HG03097 (cell line): ENCODE measurements at regions not wholly inside any gene's neighbourhood (a gene's known extent, or its start where the extent isn't known, plus 50 kb on each side); places are given as distances from the start of the nearest gene placed in this dataset.
"Not testable (repeated sequence)": the region's sequence is repeated elsewhere in the genome, so short reads cannot be mapped to it uniquely, and the experiment has no call there.

Experiments
- ATAC-seq: cut with Tn5 transposase; IDR thresholded peaks from one replicate; pipeline ENCODE4 v1.9.1; 2021; ENCODE audit not compliant: unreplicated experiment, low FRiP score

DNA sequence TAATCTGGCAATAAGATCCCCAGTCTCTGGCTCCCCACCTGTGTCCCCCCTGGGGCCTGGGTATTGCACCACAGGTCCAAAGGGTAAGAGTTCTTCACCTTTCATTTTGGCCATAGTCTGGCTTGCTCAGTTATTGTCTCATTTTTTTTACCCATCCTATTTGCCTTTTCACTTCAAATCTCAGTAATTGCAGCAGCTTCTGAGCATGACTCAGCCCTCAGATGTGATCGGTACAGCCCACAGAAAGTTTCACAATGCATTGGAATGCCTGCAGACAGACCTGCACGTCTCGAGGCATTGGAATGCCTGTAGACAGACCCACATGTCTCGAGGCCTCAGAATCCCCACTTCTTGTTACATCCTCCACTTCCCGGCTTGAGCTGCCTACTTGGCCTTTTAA is 173.6 kb downstream of the NUFIP1 start:
- ATAC-seq, result no peak

DNA sequence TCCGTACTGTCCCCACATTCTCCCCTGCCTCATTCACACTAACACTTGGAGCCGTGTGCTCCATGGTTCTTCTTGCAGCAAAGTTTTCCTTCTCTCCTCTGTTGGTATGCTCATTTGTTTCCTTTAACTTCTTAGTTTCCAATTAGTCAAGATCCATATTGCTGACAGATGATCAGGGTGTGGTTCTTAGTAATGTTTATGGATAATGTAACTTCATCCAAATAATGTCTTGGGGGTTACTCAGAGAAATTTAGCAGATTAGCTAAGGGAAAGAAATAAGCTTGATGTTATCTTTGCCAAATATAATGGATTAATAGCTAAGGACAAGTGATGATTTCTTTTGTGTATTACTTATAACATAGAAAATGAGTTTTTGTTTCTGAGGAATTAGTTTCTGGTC is 174.4 kb downstream of the NUFIP1 start:
- ATAC-seq, result no peak

DNA sequence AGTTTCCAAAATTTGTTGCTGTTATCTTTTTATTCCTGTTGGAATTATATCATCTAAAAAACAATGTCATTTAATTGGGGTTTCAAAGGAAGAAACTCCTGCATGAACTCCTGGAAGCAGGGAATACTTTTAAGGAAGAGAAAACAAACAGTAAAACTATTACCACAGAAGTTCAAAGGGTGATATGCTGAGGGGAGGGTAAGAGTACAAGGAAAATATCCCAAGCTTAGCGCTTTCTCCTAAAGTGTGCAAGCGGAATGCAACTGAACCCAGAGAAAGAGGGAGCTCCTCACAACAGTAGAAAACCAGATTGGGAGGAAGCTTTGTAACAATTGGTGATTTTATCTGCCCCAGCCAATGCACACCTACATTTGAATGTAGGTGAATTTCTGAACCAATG is 175.1 kb downstream of the NUFIP1 start:
- ATAC-seq, result no peak

DNA sequence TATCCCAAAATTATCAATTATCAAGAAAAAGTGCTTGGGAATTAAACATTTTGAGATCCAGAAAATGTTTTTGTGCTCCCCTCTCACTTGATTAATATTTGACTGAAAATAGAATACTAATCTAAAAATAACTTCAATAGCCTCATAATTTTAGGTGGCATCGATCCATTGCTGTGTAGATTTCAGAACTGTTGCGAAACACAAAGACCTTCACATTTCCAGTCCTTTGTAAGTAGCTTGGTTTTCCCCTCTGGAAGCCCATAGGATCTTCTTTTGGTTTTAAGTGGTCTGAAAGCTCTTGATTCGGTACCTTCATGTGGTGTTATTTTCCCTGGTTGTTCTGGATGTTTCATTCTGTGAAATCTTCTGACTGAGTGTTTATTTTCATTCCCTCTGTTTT is 176.5 kb downstream of the NUFIP1 start:
- no peak for ATAC-seq

DNA sequence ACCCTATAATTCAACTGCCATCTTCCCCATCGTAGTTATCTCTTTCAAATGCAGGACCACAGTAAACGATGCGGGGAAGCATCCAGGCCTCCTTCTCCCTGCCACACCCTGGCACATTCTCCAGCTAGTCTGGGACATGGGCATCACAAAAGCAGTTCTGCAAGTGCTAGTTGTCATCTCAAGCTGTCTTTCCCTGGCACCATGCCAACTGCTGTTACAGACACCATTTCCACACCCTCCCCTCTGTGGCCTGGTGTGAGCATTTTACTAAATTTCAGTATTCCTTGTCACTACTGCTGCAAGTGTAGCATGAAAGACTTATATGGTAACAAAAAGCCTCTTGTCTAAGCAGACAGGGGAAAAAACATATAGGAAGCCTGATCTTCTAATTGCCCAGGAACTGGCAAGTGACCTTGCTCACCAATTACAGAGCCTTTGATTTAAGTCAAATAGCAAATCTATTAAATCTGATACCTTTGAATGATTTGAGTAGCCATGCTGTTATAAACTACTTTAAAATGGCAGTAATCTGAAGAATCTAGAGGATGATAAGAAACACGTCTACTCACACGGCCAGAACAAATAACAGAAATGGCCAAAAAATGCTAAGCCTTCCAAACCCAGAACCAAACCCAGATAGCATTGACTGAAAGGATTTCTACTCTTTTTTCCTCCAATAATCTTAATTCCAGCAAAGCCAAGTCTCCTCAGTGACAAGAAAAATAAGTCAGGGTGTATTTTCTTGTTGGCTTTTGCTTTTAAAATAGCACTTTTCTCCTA is 179.0 kb downstream of the NUFIP1 start:
- ATAC-seq, result no peak

DNA sequence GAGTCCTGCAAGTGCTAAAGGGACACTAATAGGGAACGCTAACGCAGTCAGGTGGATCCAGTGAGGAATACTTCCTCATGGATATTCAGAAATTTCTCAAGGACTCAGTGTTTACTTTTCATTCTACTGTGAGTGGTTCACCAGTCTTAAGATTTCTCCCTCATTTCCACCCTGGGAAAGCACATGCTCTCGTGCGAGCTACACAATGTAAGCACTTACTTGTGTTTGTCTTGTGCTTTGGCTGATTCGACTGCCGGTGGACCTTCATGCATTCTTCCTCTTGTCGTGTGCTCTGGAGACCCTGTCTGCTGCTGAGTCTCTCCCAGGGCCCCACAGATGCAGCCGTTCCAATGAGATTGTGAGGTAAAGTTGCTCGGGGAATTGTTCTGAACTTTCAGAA is 180.1 kb downstream of the NUFIP1 start:
- no peak for ATAC-seq

DNA sequence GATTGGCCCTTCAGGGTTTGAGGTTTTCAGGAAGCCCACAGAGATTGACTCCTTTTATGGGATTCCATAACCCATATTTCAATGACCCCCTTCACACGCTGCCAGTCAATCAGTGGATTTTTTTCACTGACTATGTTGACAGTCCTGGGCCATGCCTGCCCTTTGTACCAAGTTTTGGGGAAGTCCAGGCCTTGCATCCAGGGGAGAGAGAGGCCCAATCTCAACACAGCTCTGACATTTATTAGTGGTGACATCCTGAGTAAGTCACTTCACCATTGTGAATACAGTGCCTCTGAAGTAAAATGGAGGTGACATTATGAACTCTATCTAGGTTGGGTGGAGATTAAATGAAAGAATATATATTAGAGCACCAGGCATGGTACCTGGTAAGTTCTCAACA is 181.1 kb downstream of the NUFIP1 start:
- ATAC-seq, result no peak

DNA sequence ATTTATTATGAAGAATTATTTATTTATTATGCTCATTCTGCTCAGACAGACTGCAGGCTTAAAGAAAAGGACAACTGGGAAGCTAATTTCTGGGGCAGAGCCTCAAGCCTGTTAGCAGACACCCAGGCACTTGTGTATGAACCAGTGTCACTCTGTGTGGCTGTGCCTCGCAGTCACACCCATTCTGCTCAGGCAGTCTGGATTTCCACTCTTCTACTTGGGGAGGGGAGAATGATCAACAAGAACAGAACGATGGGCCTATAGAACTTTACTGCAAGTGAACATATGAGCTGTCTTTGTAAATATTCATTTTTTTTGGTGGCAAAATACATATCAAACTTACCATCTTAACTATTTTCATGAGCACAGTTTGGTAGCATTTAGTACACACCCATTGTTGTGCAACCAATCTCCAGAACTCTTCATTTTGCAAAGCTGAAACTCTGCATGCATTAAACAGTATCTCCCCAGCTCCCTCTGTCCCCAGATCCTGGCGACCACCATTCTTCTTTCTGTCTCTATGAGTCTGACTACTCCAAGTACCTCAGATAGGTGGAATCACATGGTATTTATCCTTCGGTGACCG is 181.7 kb downstream of the NUFIP1 start:
- no peak for ATAC-seq

DNA sequence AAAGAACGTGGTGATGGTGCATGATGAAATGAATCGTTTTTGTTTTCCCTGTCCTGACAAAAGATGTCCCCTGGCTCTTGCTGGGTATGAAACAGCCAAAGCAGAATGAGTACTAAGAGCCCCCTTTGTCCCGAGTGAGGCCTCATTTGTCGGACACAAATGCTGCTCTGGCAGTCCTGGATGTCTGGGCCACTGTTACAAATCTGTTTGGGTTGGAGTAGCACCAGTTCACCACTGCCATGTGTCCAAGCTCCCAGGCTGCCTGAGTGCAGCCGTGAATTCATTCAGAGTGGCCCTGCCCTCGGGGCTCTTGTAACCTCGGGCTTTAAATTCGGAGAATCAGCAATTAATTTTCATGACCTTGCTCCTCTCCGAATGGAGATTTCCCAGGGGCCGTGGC is 182.4 kb downstream of the NUFIP1 start:
- no peak for ATAC-seq

DNA sequence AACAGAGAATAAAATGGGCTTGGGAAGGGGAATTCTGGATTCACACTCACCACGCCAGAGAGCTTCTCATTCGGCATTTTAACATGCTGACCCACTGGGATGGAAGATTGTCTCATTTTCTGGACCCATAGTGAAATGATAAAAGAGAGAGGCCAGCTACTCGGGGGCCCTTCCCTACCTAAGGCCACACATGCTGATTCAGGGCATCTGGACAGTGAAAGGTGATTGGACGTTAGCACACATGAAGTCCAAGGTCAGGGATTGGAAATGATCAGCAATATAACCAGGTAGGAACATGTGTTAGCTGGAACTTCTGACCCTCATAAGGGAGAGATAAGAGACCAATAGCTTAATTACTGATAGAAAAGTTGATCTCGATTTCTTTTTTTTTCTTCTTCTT is 183.7 kb downstream of the NUFIP1 start:
- ATAC-seq, result no peak

DNA sequence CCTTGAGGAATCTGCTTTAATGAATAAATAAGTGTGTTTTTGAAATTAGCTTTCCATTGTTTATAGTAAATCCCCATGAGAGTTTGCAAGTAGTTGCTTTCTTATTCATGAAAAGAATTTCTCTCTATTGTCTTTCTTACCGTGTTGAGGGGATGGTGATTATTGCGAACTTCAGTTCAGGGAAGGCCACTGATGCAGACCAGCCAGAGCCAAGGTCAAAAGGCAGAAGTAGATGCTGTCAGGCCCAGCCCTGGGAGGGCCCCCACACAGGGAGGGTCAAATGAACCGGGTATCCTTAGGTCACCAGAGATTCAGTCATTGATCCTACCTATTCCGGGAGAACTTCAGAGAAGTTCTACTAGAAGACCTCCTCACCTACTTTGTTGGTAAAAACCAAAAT is 185.9 kb downstream of the NUFIP1 start:
- no peak for ATAC-seq

DNA sequence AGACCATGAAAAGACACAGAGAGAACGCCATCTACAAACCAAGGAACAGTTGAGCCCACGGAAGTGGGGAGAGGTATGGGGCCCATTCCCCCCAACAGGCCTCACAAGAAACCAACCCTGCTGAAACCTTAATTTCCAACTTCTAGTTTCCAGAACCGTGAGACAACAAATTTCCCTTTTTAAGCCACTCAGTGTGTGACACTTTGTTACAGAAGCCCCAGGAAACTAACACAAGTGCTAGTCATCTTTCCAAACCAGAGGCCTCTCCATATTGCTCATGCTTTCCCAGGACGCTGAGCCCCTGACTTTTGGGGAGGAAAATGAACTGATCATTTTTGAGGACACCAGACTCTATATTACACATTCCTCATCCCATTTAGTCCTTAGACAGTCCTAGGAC is 186.8 kb downstream of the NUFIP1 start:
- no peak for ATAC-seq

DNA sequence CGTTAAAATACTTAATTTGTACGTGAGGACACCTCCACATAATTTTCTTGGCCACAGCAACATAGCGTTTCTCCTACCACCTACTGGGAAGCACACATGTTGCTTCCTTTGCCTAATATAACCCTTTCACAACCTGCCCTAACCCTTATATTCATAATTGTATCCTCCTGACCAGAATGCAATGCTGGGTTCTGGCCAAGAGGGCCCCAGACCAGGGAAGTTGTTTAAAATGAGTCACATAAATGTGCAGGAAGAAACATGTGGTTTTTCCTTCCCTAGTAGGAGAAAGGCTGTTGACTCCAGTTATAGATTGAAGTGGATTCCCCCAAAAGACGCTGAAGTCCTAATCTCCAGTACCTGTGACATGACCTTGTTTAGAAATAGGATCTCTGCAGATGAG is 187.3 kb downstream of the NUFIP1 start:
- ATAC-seq, result no peak

DNA sequence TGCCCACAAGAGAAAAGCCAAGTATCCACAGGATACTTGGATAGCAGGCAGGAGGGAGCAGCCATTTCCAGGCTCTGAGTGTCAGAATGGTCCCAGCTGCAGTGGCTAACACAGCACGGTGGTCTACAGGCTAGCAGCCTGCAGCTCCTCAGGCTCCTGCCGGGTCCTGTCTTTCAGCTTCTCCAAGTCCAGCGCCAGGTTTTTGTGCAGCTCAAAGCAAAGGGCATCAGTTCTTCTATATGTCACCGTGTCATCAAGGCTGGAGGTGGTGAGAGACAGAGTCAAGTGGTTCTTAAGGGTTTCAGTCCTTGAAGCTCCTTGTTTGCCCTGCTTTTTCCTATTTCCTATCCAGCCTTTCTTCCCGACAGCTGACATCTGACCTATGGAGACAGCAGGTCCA is 188.6 kb downstream of the NUFIP1 start:
- ATAC-seq, result no peak

DNA sequence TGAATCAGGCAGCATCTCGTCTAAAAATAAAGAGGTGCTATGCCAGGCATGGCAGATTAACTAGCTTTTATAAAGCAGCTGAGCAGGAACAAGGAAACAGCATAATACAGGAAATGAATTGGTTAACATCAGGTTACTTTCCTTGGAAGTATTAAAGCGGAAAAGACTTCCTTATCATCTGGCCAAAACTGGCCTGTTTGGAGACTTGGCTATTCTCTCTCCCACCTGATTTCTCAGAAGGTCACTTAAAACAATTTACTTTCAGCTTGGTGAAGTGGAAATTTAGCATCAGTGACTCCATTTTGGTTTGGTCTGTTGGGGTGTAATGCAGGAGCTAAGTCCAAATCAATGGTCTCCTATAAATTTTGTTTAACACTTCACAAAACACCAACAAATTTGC is 191.6 kb downstream of the NUFIP1 start:
- no peak for ATAC-seq

DNA sequence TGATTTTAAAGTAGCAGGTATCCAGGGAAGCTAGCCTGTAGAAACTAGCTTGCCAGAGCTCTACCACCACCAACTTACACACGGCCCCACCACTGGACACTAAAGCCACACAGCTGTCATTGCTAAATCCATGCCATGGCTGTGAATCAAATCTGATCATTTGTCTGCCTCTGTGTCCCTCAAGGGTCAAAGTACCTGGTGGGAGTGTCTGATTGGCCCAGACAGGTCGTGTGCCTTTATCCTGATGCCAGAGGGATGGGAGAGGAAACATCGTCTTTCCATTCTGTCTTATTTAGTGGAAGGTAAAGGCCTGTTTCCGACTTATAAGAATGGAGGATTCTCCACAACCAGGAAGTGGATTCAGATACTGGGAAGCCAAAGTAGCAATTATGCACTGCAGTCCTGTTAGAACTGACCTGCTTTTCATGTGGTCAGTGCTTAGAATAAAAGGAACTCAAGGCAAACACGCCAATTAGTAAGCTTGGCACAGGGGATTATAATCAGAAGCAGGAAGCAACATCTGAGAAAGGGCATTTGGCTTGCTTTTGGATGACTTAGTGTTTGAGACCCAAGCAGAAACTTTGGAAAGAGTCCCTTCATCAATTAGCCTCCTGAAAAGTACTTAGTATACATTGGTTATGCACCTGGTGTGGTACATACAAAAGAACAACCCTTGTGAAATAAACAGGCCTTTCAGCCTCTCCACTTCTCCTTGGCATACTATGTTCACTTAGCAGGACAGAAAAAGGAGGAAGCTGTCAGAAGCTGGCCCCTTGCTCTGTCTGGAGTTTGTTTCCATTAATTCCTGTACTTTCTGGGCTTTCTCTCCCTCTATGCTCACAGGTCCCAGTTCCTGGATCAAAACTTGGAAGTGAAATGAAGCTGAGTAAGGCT is 192.4 kb downstream of the NUFIP1 start:
- no peak for ATAC-seq

DNA sequence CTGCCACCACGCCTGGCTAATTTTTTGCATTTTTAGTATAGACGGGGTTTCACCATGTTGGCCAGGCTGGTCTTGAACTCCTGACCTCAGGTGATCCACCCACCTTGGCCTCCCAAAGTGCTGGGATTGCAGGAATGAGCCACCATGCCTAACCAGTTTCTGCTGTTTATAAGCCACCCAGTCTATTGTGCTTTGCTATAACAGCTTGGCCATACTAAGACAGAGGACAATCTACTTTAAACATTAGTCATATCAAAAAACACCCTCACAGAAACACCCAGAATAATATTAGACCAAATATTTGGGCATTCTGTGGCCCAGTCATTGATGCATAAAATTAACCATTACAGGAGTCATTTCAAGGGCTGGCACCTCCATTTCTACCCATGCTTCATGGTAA is 193.2 kb downstream of the NUFIP1 start:
- ATAC-seq, result not testable (repeated sequence)

DNA sequence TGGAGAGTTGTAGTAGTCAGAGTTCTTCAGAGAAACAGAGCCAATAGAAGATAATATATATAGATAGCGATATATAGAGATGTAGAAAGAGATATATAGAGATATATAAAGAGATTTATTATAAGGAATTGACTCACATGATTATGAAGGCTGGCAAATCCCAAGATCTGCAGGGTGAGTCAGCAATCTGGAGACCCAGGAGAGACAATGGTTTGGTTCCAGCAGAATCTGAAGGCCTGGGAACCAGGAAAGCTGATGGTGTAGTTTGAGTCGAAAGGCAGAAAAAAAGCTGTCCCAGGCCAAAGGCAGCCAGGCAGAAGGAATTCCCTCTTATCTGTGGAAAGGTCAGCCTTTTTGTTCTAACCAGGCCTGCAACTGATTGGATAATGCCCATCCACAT is 194.1 kb downstream of the NUFIP1 start:
- ATAC-seq, result no peak

DNA sequence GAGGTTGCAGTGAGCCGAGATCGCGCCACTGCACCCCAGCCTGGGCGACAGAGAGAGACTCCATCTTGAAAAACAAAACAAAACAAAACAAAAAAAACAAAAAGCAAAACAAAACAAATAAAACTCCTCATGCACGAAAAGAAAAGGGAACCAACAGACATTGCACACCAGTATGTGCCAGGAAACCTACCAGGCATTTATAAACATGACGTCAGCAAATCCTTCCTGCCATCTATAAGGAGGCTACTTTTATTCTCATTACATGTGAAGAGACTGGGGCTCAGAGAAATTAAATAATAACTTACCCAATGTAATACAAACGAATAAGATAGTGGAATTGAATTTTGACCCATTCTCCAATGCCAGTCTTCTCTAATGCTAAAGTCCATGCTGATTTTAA is 197.2 kb downstream of the NUFIP1 start:
- ATAC-seq, result no peak

DNA sequence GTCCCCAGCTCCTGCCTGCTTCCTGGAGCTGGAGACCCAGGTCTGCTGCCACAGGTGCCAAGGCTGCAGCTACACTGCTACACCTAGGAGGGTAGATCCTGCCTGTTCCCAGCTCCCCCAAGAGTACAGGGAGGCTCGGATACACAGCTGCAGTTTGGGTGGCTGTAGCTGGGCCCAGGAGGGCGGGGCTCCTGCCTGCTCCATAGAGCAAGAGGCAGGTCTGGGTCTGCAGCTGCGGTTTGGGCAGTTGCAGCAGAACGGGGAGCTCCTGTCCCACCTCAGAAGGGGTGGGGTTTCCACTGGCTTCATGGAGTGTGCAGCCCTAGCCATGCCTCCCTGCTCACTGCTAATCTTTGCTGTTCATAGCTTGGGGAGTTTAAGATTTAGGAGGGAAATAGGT is 199.0 kb downstream of the NUFIP1 start:
- ATAC-seq, result no peak

DNA sequence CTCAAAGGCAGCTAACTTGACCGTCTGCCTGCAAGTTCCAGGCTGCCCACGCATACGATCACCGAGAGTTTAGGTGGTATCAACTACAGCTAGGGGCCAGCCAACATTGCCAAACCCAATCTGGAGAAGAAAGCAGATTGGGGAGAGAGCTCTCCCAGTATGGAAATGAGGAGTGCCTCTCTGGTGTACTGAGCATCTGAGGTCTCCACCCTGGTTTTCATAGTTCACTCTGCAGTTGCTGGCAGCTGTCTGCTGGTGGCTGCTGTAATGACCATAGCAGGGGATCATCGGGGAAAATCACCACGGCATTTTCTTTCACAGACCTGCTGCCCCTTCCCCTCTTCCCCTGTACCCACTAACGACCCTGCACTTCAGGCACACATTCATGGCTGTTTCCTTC is 201.7 kb downstream of the NUFIP1 start:
- ATAC-seq, result no peak

DNA sequence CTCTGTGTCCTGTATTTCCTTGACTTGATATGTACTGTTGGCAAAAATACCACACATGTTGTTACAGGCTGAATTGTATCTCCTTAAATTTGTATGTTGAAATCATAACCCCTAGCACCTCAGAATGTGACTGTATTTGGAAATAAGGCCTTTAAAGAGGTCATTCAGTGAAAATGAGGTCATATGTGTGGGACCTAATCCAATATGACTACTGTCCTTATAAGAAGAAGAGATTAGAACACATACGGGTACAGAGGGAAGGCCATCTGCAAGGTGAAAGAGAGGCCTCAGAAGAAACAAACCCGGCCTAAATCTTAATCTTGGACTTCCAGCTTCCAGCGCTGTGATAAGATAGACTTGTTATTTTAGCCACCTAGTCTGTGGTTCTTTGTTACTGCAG is 202.5 kb downstream of the NUFIP1 start:
- ATAC-seq, result no peak
